GM12891 (cell line): ENCODE measurements at regions not wholly inside any gene's neighbourhood (a gene's known extent, or its start where the extent isn't known, plus 50 kb on each side); places are given as distances from the start of the nearest gene placed in this dataset.

Source experiments
- PAX5 ChIP-seq: IDR thresholded peaks from 2 replicates; pipeline ENCODE4 v1.6.1; 2011; ENCODE audit warnings: low read length, moderate library complexity, mild to moderate bottlenecking; ENCODE audit not compliant: insufficient read depth, severe bottlenecking
- POLR2A ChIP-seq: IDR thresholded peaks from 2 replicates; pipeline ENCODE4 v1.6.1; 2011; ENCODE audit warnings: low read depth, low read length, control low read depth
- POLR2AphosphoS5 ChIP-seq: IDR thresholded peaks from 2 replicates; pipeline ENCODE4 v1.6.1; 2011; ENCODE audit warnings: low read depth, low read length, control low read depth
- SPI1 ChIP-seq: IDR thresholded peaks from 2 replicates; pipeline ENCODE4 v1.6.1; 2011; ENCODE audit warnings: low read depth, low read length, control low read depth
- TAF1 ChIP-seq: IDR thresholded peaks from 2 replicates; pipeline ENCODE4 v1.6.1; 2011; ENCODE audit warnings: low read depth, low read length, control low read depth

DNA sequence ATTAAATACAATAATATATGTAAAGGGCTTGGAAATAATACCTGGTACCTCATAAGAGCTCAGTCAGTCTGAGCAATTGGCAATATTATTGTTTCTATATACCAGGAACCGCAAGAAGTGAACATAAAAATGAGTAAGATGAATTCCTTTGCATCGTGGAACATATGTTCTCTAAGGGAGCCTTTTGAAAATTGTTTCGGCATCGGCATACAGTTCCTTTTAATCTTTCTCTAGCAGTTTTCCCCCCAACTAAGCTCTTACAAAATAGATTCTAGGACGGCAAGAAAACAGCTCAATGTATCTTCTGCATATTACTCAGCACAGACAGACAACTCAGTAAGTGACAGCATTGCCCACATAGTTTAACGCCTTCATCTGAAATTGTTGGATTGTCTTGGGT lies 426.6 kb upstream of the WWC1 start:
- no peak for TF ChIP-seq POLR2AphosphoS5
- no peak for TF ChIP-seq POLR2A
- no peak for TF ChIP-seq SPI1
- TF ChIP-seq PAX5 = no peak
- TF ChIP-seq TAF1 = no peak
